GM23338 (cell line): ENCODE measurements at regions not wholly inside any gene's neighbourhood (a gene's known extent, or its start where the extent isn't known, plus 50 kb on each side); places are given as distances from the start of the nearest gene placed in this dataset.

Experiments
- ATAC-seq: fragments of 200-7000 bp; cut with Tn5 transposase; 3 replicates; pipeline ENCODE4 v1.9.1; 2020
- DNase-seq: peaks from one replicate; pipeline ENCODE4 v3.0.0-alpha.2; 2015; ENCODE audit warnings: low spot score
- H2AFZ ChIP-seq: fragments of 200-600 bp; sonication (generic); 2 replicates; pipeline ENCODE4 v1.8.0; 2016; ENCODE audit warnings: antibody characterized with exemption, mild to moderate bottlenecking, moderate library complexity
- H3F3A ChIP-seq: fragments of 200-600 bp; sonication (generic); replicated peaks from 2 replicates; pipeline ENCODE4 v1.8.0; 2017; ENCODE audit warnings: antibody characterized with exemption, mixed run types, low read depth
- H3K27ac ChIP-seq: fragments of 200-600 bp; sonication (generic); 2 replicates; pipeline ENCODE4 v1.6.1; 2016; ENCODE audit warnings: low read depth
- H3K27me3 ChIP-seq: fragments of 200-600 bp; sonication (generic); 2 replicates; pipeline ENCODE4 v1.8.0; 2016; ENCODE audit warnings: mild to moderate bottlenecking, mixed run types, moderate library complexity; ENCODE audit not compliant: insufficient read depth
- H3K36me3 ChIP-seq: fragments of 200-600 bp; sonication (generic); 2 replicates; pipeline ENCODE4 v1.8.0; 2016; ENCODE audit warnings: mild to moderate bottlenecking; ENCODE audit not compliant: insufficient read depth
- H3K4me1 ChIP-seq: fragments of 200-600 bp; sonication (generic); 2 replicates; pipeline ENCODE4 v1.8.0; 2016; ENCODE audit warnings: mild to moderate bottlenecking, moderate library complexity; ENCODE audit not compliant: insufficient read depth
- H3K4me2 ChIP-seq: fragments of 200-600 bp; sonication (generic); 2 replicates; pipeline ENCODE4 v1.7.1; 2017; ENCODE audit warnings: mixed run types
- H3K4me3 ChIP-seq: fragments of 200-600 bp; sonication (generic); 2 replicates; pipeline ENCODE4 v1.6.1; 2016; ENCODE audit warnings: mixed run types
- H3K79me2 ChIP-seq: fragments of 200-600 bp; sonication (generic); replicated peaks from 2 replicates; pipeline ENCODE4 v1.8.0; 2017; ENCODE audit warnings: mild to moderate bottlenecking; ENCODE audit not compliant: insufficient read depth
- H3K9me2 ChIP-seq: fragments of 200-600 bp; sonication (generic); 2 replicates; pipeline ENCODE4 v1.8.0; 2017; ENCODE audit not compliant: insufficient read depth
- H4K20me1 ChIP-seq: fragments of 200-600 bp; sonication (generic); replicated peaks from 2 replicates; pipeline ENCODE4 v1.8.0; 2017; ENCODE audit warnings: mild to moderate bottlenecking; ENCODE audit not compliant: insufficient read depth
- H3K27ac Mint-ChIP-seq: 2 replicates; pipeline ENCODE4 v1.8.0; 2020; ENCODE audit warnings: inconsistent platforms, mild to moderate bottlenecking, moderate library complexity, mixed read lengths
- H3K27me3 Mint-ChIP-seq: 3 replicates; pipeline ENCODE4 v1.8.0; 2022; ENCODE audit warnings: low read depth, mild to moderate bottlenecking, moderate library complexity, mixed read lengths, inconsistent platforms; ENCODE audit not compliant: insufficient read depth, poor library complexity
- H3K36me3 Mint-ChIP-seq: 3 replicates; pipeline ENCODE4 v1.8.0; 2021; ENCODE audit warnings: low read depth, mild to moderate bottlenecking, inconsistent platforms, moderate library complexity, mixed read lengths
- H3K4me1 Mint-ChIP-seq: 3 replicates; pipeline ENCODE4 v1.8.0; 2020; ENCODE audit warnings: mild to moderate bottlenecking, inconsistent platforms, mixed read lengths
- H3K4me3 Mint-ChIP-seq: 3 replicates; pipeline ENCODE4 v1.8.0; 2021; ENCODE audit warnings: moderate library complexity, mild to moderate bottlenecking, inconsistent platforms, mixed read lengths
- H3K9me3 Mint-ChIP-seq: 3 replicates; pipeline ENCODE4 v1.8.0; 2020; ENCODE audit warnings: moderate library complexity, mild to moderate bottlenecking, inconsistent platforms, mixed read lengths
- CREB1 ChIP-seq: fragments of 250-450 bp; sonication (Bioruptor Pico); IDR thresholded peaks from 2 replicates; pipeline ENCODE4 v1.5.0; 2020; ENCODE audit warnings: low read depth, mild to moderate bottlenecking, moderate library complexity
- CTCF ChIP-seq, 2 experiments: fragments of 200-600 bp in 1 of 2; sonication (generic) in 1 of 2; conservative IDR thresholded peaks; 2 replicates each; pipeline versions ENCODE4 v1.5.1 to v1.6.1; 2016 to 2017; ENCODE audit warnings: antibody characterized with exemption in 2 of 2, low read depth in 2 of 2, mild to moderate bottlenecking in 2 of 2, moderate library complexity in 1 of 2
- ETS1 ChIP-seq: IDR thresholded peaks from 2 replicates; pipeline ENCODE4 v1.6.1; 2016; ENCODE audit warnings: antibody characterized with exemption
- EZH2 ChIP-seq: fragments of 200-600 bp; sonication (generic); IDR thresholded peaks from one replicate; pipeline ENCODE4 v1.8.0; 2017; ENCODE audit warnings: antibody characterized with exemption, mild to moderate bottlenecking, low read depth; ENCODE audit not compliant: unreplicated experiment
- EZH2phosphoT487 ChIP-seq: fragments of 200-600 bp; sonication (generic); IDR thresholded peaks from one replicate; pipeline ENCODE4 v1.8.1; 2018; ENCODE audit warnings: antibody characterized with exemption; ENCODE audit not compliant: unreplicated experiment
- JUNB ChIP-seq: IDR thresholded peaks from one replicate; pipeline ENCODE4 v1.6.1; 2016; ENCODE audit warnings: antibody characterized with exemption; ENCODE audit not compliant: unreplicated experiment
- NANOG ChIP-seq: IDR thresholded peaks from 2 replicates; pipeline ENCODE4 v1.6.1; 2016; ENCODE audit warnings: antibody characterized with exemption, borderline replicate concordance
- POLR2AphosphoS5 ChIP-seq: IDR thresholded peaks from 2 replicates; pipeline ENCODE4 v1.6.1; 2016; ENCODE audit warnings: antibody characterized with exemption, low read depth
- REST ChIP-seq: IDR thresholded peaks from one replicate; pipeline ENCODE4 v1.6.1; 2018; ENCODE audit warnings: antibody characterized with exemption; ENCODE audit not compliant: unreplicated experiment
- STAT1 ChIP-seq: IDR thresholded peaks from one replicate; pipeline ENCODE4 v1.6.1; 2016; ENCODE audit warnings: antibody characterized with exemption; ENCODE audit not compliant: unreplicated experiment
- ZNF114 ChIP-seq: fragments of 250-450 bp; sonication (Bioruptor Pico); IDR thresholded peaks from 2 replicates; pipeline ENCODE4 v1.5.0; 2020; ENCODE audit warnings: mild to moderate bottlenecking, moderate library complexity
- ZNF331 ChIP-seq: fragments of 250-450 bp; sonication (Bioruptor Pico); IDR thresholded peaks from 2 replicates; pipeline ENCODE4 v1.5.0; 2020; ENCODE audit warnings: low read depth, mild to moderate bottlenecking, moderate library complexity
- ZNF462 ChIP-seq: fragments of 250-450 bp; sonication (Bioruptor Pico); IDR thresholded peaks from 2 replicates; pipeline ENCODE4 v1.5.0; 2020; ENCODE audit warnings: mild to moderate bottlenecking, moderate library complexity

GRCh38 chr4:3648731-3649130, 116.5 kb upstream of the LRPAP1 start:
- H3K4me2 ChIP-seq = no peak overlapping the region
- H3K4me1 ChIP-seq = no peaks in the 10 kb centered on the region
- Mint-ChIP-seq H3K4me3 (no peak overlapping the region), H3K4me1 (peaks cover 8% of the 10 kb centered on the region; the same call in 2 of the 3 replicates), H3K36me3 (no peaks in the 10 kb centered on the region), H3K27me3 (peaks cover 17% of the 10 kb centered on the region), H3K27ac (no peak overlapping the region; the same call in 1 of the 2 replicates), H3K9me3 (no peaks in the 10 kb centered on the region; the same call in 2 of the 3 replicates)
- no peaks in the 10 kb centered on the region for H3K36me3 ChIP-seq
- no peak for ATAC-seq
- TF ChIP-seq CREB1 (CRISPR knock-in tag) = no peak
- no peak for TF ChIP-seq REST
- no peak for TF ChIP-seq STAT1
- TF ChIP-seq POLR2AphosphoS5 = no peak
- TF ChIP-seq ZNF331 (CRISPR knock-in tag) = no peak
- no peak for TF ChIP-seq EZH2
- no peak for TF ChIP-seq JUNB
- TF ChIP-seq ZNF462 (CRISPR knock-in tag) = no peak
- no peak for TF ChIP-seq EZH2phosphoT487
- no peak for TF ChIP-seq CTCF (conservative IDR thresholded peaks at IDR 0.05; ENCODE audit: low read depth in 2 of 2)
- no peak for TF ChIP-seq ZNF114 (CRISPR knock-in tag)
- no peak for TF ChIP-seq ETS1
- no peak for TF ChIP-seq NANOG
- no peak overlapping the region for H3K4me3 ChIP-seq
- no peak overlapping the region for H3K27ac ChIP-seq
- H3K9me2 ChIP-seq = no peaks in the 10 kb centered on the region
- DNase-seq = no peak
- no peaks in the 10 kb centered on the region for H3K79me2 ChIP-seq
- no peak overlapping the region for H2AFZ ChIP-seq
- no peaks in the 10 kb centered on the region for H3F3A ChIP-seq
- H4K20me1 ChIP-seq = no peaks in the 10 kb centered on the region
- H3K27me3 ChIP-seq = no peaks in the 10 kb centered on the region
